ENCODE measurements at regions not wholly inside any gene's neighbourhood (a gene's known extent, or its start where the extent isn't known, plus 50 kb on each side); places are given as distances from the start of the nearest gene placed in this dataset.

DNA sequence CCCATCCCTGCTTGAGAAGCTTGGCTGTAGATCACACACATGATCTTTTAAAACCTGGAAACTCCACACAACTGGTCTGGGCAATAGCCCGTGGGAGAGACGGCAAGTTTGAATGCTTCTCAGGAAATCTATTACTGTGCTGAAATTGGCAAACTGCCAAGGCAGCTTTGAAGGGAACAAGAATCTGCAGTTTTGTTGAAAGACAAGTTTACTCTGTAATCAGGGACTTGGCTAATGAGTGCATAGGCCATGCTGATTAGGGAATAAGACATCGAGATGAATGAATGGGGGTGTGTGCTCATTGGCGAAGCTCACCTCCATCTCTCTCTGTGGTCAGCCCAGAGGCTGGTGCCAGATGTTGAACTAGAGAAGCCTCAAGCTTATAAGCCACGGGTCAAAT is 218.8 kb downstream of the HIPK3 start:
- TF ChIP-seq GATA2 (IDR thresholded peaks at IDR 0.05; ENCODE audit: low read depth, low read length) = no peak
- no peak for TF ChIP-seq GATA3 (IDR thresholded peaks at IDR 0.05; ENCODE audit: low read depth, low read length)
